ENCODE measurements at regions not wholly inside any gene's neighbourhood (a gene's known extent, or its start where the extent isn't known, plus 50 kb on each side); places are given as distances from the start of the nearest gene placed in this dataset.

- no peak for TF ChIP-seq CTCF (conservative IDR thresholded peaks at IDR 0.05 in 1 of 2, IDR thresholded peaks at IDR 0.05 in 1 of 2; ENCODE audit: extremely low read depth in 1 of 2, insufficient read depth in 1 of 2, low read depth in 1 of 2, low read length in 2 of 2)
- no peak for TF ChIP-seq EZH2 (IDR thresholded peaks at IDR 0.05; ENCODE audit: borderline replicate concordance, low read length)
Measured at GRCh38 chr10:52409195-52409594, 95.1 kb downstream of the DKK1 start.
